AG04449 (cell line): ENCODE measurements at regions not wholly inside any gene's neighbourhood (a gene's known extent, or its start where the extent isn't known, plus 50 kb on each side); places are given as distances from the start of the nearest gene placed in this dataset.

Experiments
- CTCF ChIA-PET: fragments of 350-600 bp; formaldehyde crosslinking; extraction: SDS; loops from one replicate; lab custom pipeline; 2021; ENCODE audit warnings: antibody characterized with exemption; lab: Yijun Ruan, JAX
- POLR2A ChIA-PET: fragments of 400-600, 350-600 bp; formaldehyde crosslinking; extraction: SDS; loops from one replicate; lab custom pipeline; 2020; ENCODE audit warnings: antibody characterized with exemption, inconsistent platforms; lab: Yijun Ruan, JAX
- DNase-seq: peaks from one replicate; pipeline ENCODE4 v3.0.0-alpha.2; 2010; ENCODE audit warnings: low read depth, low spot score
- H3K4me3 ChIP-seq: 2 replicates; pipeline ENCODE4 v1.5.1; 2011; ENCODE audit warnings: low read depth, mild to moderate bottlenecking, control low read depth, low read length
- CTCF ChIP-seq: IDR thresholded peaks from one replicate; pipeline ENCODE4 v1.5.1; 2011; ENCODE audit warnings: mild to moderate bottlenecking, moderate library complexity, low read length, control low read depth, inconsistent platforms; ENCODE audit not compliant: insufficient read depth; ENCODE audit errors: missing control alignments

- H3K4me3 ChIP-seq: no peak overlapping the region
- no peak for DNase-seq
- POLR2A ChIA-PET: no interaction called here
- TF ChIP-seq CTCF: no peak
- CTCF ChIA-PET: no interaction called here
Observed at GRCh38 chr6:109306733-109307132, 75.5 kb downstream of the CD164 start.

- CTCF ChIA-PET: no interaction called here
- POLR2A ChIA-PET: no interaction called here
- H3K4me3 ChIP-seq: no peak overlapping the region
- DNase-seq: no peak
- TF ChIP-seq CTCF: no peak
Observed at GRCh38 chr6:109305028-109305427, 77.2 kb downstream of the CD164 start.

- ChIA-PET CTCF (no interaction called here), POLR2A (no interaction called here)
- TF ChIP-seq CTCF: no peak
- no peak for DNase-seq
- no peak overlapping the region for H3K4me3 ChIP-seq
Observed at GRCh38 chr6:109304284-109305015, 77.8 kb downstream of the CD164 start.

GRCh38 chr6:109303640-109304283 lies 78.5 kb downstream of the CD164 start:
- ChIA-PET CTCF (no interaction called here), POLR2A (interaction anchor here (0.6 kb wide), 1 partner anchor 64 kb away, joined by 4 read pairs; no protein-coding TSS in a partner anchor)
- no peak for TF ChIP-seq CTCF
- H3K4me3 ChIP-seq: no peak overlapping the region
- DNase-seq: no peak

- ChIA-PET CTCF (no interaction called here), POLR2A (interaction anchor here (0.6 kb wide), 1 partner anchor 64 kb away, joined by 4 read pairs; no protein-coding TSS in a partner anchor)
- DNase-seq: no peak
- H3K4me3 ChIP-seq: no peak overlapping the region
- TF ChIP-seq CTCF: no peak
Observed at GRCh38 chr6:109303164-109303563, 79.1 kb downstream of the CD164 start.

- no peak for DNase-seq
- no peak overlapping the region for H3K4me3 ChIP-seq
- ChIA-PET CTCF (interaction anchor here (1.2 kb wide), 2 partner anchors 81 to 114 kb away, joined by 3 read pairs; no protein-coding TSS in a partner anchor), POLR2A (no interaction called here)
- TF ChIP-seq CTCF: no peak
Observed at GRCh38 chr6:109302176-109302575, 80.1 kb downstream of the CD164 start.
